HS-5 (cell line): ENCODE measurements at regions not wholly inside any gene's neighbourhood (a gene's known extent, or its start where the extent isn't known, plus 50 kb on each side); places are given as distances from the start of the nearest gene placed in this dataset.
"Not testable (repeated sequence)": the region's sequence is repeated elsewhere in the genome, so short reads cannot be mapped to it uniquely, and the experiment has no call there.

ENCODE experiments used
- DNase-seq: peaks from one replicate; pipeline ENCODE4 v3.0.0-alpha.2; 2012; ENCODE audit warnings: low read depth

- no peak for DNase-seq
Observed at GRCh38 chr3:20552605-20553275, 366.7 kb upstream of the SGO1 start.

GRCh38 chr3:20547361-20548269 lies 361.6 kb upstream of the SGO1 start:
- DNase-seq: not testable (repeated sequence)

GRCh38 chr3:20546636-20547035 lies 360.6 kb upstream of the SGO1 start:
- DNase-seq: peak; percentile 37

GRCh38 chr3:20543535-20544226 lies 357.7 kb upstream of the SGO1 start:
- no peak for DNase-seq

GRCh38 chr3:20540066-20540465 lies 354.1 kb upstream of the SGO1 start:
- no peak for DNase-seq

- DNase-seq: no peak
Observed at GRCh38 chr3:20539666-20540065, 353.7 kb upstream of the SGO1 start.

GRCh38 chr3:20537234-20537633 lies 351.2 kb upstream of the SGO1 start:
- no peak for DNase-seq

GRCh38 chr3:20529911-20530310 lies 343.9 kb upstream of the SGO1 start:
- no peak for DNase-seq

- DNase-seq: no peak
Observed at GRCh38 chr3:20528180-20528770, 342.3 kb upstream of the SGO1 start.

GRCh38 chr3:20527368-20527767 lies 341.4 kb upstream of the SGO1 start:
- DNase-seq: no peak

- no peak for DNase-seq
Observed at GRCh38 chr3:20524328-20524727, 338.3 kb upstream of the SGO1 start.

GRCh38 chr3:20523293-20523692 lies 337.3 kb upstream of the SGO1 start:
- DNase-seq: no peak

- DNase-seq: not testable (repeated sequence)
Observed at GRCh38 chr3:20517316-20517715, 331.3 kb upstream of the SGO1 start.

- no peak for DNase-seq
Observed at GRCh38 chr3:20516311-20516710, 330.3 kb upstream of the SGO1 start.

GRCh38 chr3:20515834-20516233 lies 329.8 kb upstream of the SGO1 start:
- no peak for DNase-seq

- DNase-seq: peak; percentile 38
Observed at GRCh38 chr3:20511863-20512505, 326.0 kb upstream of the SGO1 start.

- DNase-seq: no peak
Observed at GRCh38 chr3:20510396-20510795, 324.4 kb upstream of the SGO1 start.

- no peak for DNase-seq
Observed at GRCh38 chr3:20503394-20504082, 317.5 kb upstream of the SGO1 start.

GRCh38 chr3:20490996-20491395 lies 305.0 kb upstream of the SGO1 start:
- DNase-seq: no peak

- no peak for DNase-seq
Observed at GRCh38 chr3:20488151-20488550, 302.1 kb upstream of the SGO1 start.

GRCh38 chr3:20484126-20484525 lies 298.1 kb upstream of the SGO1 start:
- DNase-seq: no peak
